Spleen (tissue), 7 donors: ENCODE measurements at regions not wholly inside any gene's neighbourhood (a gene's known extent, or its start where the extent isn't known, plus 50 kb on each side); places are given as distances from the start of the nearest gene placed in this dataset.

ENCODE experiments used
- CTCF ChIP-seq, 11 experiments: fragments of 200-600 bp in 7 of 11; fragments of 450-650 bp in 4 of 11; sonication (generic) in 4 of 11; IDR thresholded peaks in 8 of 11; conservative IDR thresholded peaks in 3 of 11; 1 replicate in 7 of 11; 2 replicates in 4 of 11; pipeline versions ENCODE4 v1.4.0 to v1.8.0; 2016 to 2021; ENCODE audit warnings: antibody characterized with exemption in 11 of 11, inconsistent platforms in 4 of 11, mild to moderate bottlenecking in 1 of 11
- POLR2A ChIP-seq, 3 donors: fragments of 450-650 bp; IDR thresholded peaks; one replicate each; pipeline ENCODE4 v1.5.1; 2017; ENCODE audit warnings: antibody characterized with exemption in 3 of 3, mild to moderate bottlenecking in 1 of 3
- POLR2AphosphoS5 ChIP-seq, 3 donors: sonication (generic); formaldehyde crosslinking; IDR thresholded peaks; one replicate each; pipeline ENCODE4 v1.5.1; 2017; ENCODE audit warnings: antibody characterized with exemption in 3 of 3
- donor health status: DM: no; HTN: no; CAD: no; lungs with moderate emphysema.
- donor health status: DM: no; HTN: no; CAD: no.
- donor health status: DM: no; HTN: no; CAD: no.

GRCh38 chr1:235030919-235031596 lies 97.6 kb downstream of the TOMM20 start:
- no peak for TF ChIP-seq CTCF (IDR thresholded peaks at IDR 0.05 in 8 of 11, conservative IDR thresholded peaks at IDR 0.05 in 3 of 11)
- TF ChIP-seq POLR2AphosphoS5 (IDR thresholded peaks at IDR 0.05): no peak
- TF ChIP-seq POLR2A (IDR thresholded peaks at IDR 0.05): no peak
